SK-N-SH treated with all-trans-retinoic acid at 6 μM for 48 hours (cell line): ENCODE measurements at regions not wholly inside any gene's neighbourhood (a gene's known extent, or its start where the extent isn't known, plus 50 kb on each side); places are given as distances from the start of the nearest gene placed in this dataset.

Experiments used
- ATAC-seq: fragments of 200-7000 bp; cut with Tn5 transposase; 3 replicates; pipeline ENCODE4 v1.9.1; 2020; ENCODE audit warnings: mild to moderate bottlenecking, moderate library complexity
- ARNTL ChIP-seq: fragments of 450-650 bp; formaldehyde crosslinking; IDR thresholded peaks from 2 replicates; pipeline ENCODE4 v1.5.0; 2020; ENCODE audit warnings: low read depth, mild to moderate bottlenecking, moderate library complexity, borderline replicate concordance
- BACH2 ChIP-seq: fragments of 250-450 bp; sonication (Bioruptor Pico); IDR thresholded peaks from 2 replicates; pipeline ENCODE4 v1.9.0; 2021; ENCODE audit warnings: mild to moderate bottlenecking, borderline replicate concordance
- CSDC2 ChIP-seq: fragments of 250-450 bp; sonication (Bioruptor Pico); IDR thresholded peaks from 2 replicates; pipeline ENCODE4 v1.5.0; 2020; ENCODE audit warnings: mild to moderate bottlenecking, moderate library complexity
- CSRNP3 ChIP-seq: fragments of 250-450 bp; sonication (Bioruptor Pico); IDR thresholded peaks from 2 replicates; pipeline ENCODE4 v1.5.1; 2021; ENCODE audit warnings: mild to moderate bottlenecking, moderate library complexity
- ESRRG ChIP-seq: fragments of 250-450 bp; sonication (Bioruptor Pico); IDR thresholded peaks from 2 replicates; pipeline ENCODE4 v1.6.1; 2021; ENCODE audit warnings: mild to moderate bottlenecking
- GLIS3 ChIP-seq: fragments of 250-450 bp; sonication (Bioruptor Pico); IDR thresholded peaks from 2 replicates; pipeline ENCODE4 v1.5.0; 2020; ENCODE audit warnings: mild to moderate bottlenecking, moderate library complexity
- ISL1 ChIP-seq: fragments of 250-450 bp; sonication (Bioruptor Pico); IDR thresholded peaks from 2 replicates; pipeline ENCODE4 v2.1.2; 2022; ENCODE audit warnings: mild to moderate bottlenecking, moderate library complexity
- OSR1 ChIP-seq: fragments of 250-450 bp; sonication (Bioruptor Pico); IDR thresholded peaks from 2 replicates; pipeline ENCODE4 v1.8.0; 2022; ENCODE audit warnings: moderate library complexity, mild to moderate bottlenecking, inconsistent platforms
- PATZ1 ChIP-seq: fragments of 250-450 bp; sonication (Bioruptor Pico); IDR thresholded peaks from 2 replicates; pipeline ENCODE4 v1.8.0; 2020; ENCODE audit warnings: mild to moderate bottlenecking, moderate library complexity, borderline replicate concordance
- PPARA ChIP-seq: fragments of 250-450 bp; sonication (Bioruptor Pico); IDR thresholded peaks from 2 replicates; pipeline ENCODE4 v1.5.0; 2020; ENCODE audit warnings: mild to moderate bottlenecking, borderline replicate concordance
- RARB ChIP-seq: fragments of 250-450 bp; sonication (Bioruptor Pico); IDR thresholded peaks from 2 replicates; pipeline ENCODE4 v1.8.0; 2021; ENCODE audit warnings: mild to moderate bottlenecking, moderate library complexity
- SNAI2 ChIP-seq: fragments of 250-450 bp; sonication (Bioruptor Pico); IDR thresholded peaks from 2 replicates; pipeline ENCODE4 v1.5.0; 2020; ENCODE audit warnings: mild to moderate bottlenecking, moderate library complexity
- TCF4 ChIP-seq: fragments of 250-450 bp; sonication (Bioruptor Pico); IDR thresholded peaks from 2 replicates; pipeline ENCODE4 v1.8.0; 2021; ENCODE audit warnings: mild to moderate bottlenecking, moderate library complexity, borderline replicate concordance
- TOX ChIP-seq: fragments of 250-450 bp; sonication (Bioruptor Pico); IDR thresholded peaks from 2 replicates; pipeline ENCODE4 v1.8.0; 2021; ENCODE audit warnings: mild to moderate bottlenecking, moderate library complexity, borderline replicate concordance
- ZC3H10 ChIP-seq: fragments of 250-450 bp; sonication (Bioruptor Pico); IDR thresholded peaks from 2 replicates; pipeline ENCODE4 v1.5.1; 2021; ENCODE audit warnings: mild to moderate bottlenecking, moderate library complexity
- ZFP3 ChIP-seq: fragments of 250-450 bp; sonication (Bioruptor Pico); IDR thresholded peaks from 2 replicates; pipeline ENCODE4 v1.5.0; 2020; ENCODE audit warnings: mild to moderate bottlenecking, moderate library complexity
- ZFP30 ChIP-seq: fragments of 450-650 bp; formaldehyde crosslinking; IDR thresholded peaks from 2 replicates; pipeline ENCODE4 v1.5.0; 2022; ENCODE audit warnings: mild to moderate bottlenecking, moderate library complexity
- ZNF565 ChIP-seq: fragments of 450-650 bp; formaldehyde crosslinking; conservative IDR thresholded peaks from 2 replicates; pipeline ENCODE4 v1.5.0; 2020; ENCODE audit warnings: low read depth, mild to moderate bottlenecking, moderate library complexity
- ZNF70 ChIP-seq: fragments of 450-650 bp; formaldehyde crosslinking; IDR thresholded peaks from 2 replicates; pipeline ENCODE4 v1.5.0; 2020; ENCODE audit warnings: mild to moderate bottlenecking, moderate library complexity
- ZNF8 ChIP-seq: fragments of 450-650 bp; formaldehyde crosslinking; IDR thresholded peaks from 2 replicates; pipeline ENCODE4 v1.5.0; 2020; ENCODE audit warnings: mild to moderate bottlenecking, moderate library complexity
- TF ChIP-seq, protein P1 (sequence below): fragments of 250-450 bp; sonication (Bioruptor Pico); IDR thresholded peaks from 2 replicates; pipeline ENCODE4 v1.5.1; 2020; ENCODE audit warnings: low read depth, mild to moderate bottlenecking, moderate library complexity
- TF ChIP-seq, protein P2 (sequence below): fragments of 250-450 bp; sonication (Bioruptor Pico); IDR thresholded peaks from 2 replicates; pipeline ENCODE4 v1.8.0; 2021; ENCODE audit warnings: low read depth, mild to moderate bottlenecking, moderate library complexity, borderline replicate concordance
- TF ChIP-seq, protein P3 (sequence below): fragments of 250-450 bp; sonication (Bioruptor Pico); IDR thresholded peaks from 2 replicates; pipeline ENCODE4 v1.5.0; 2020; ENCODE audit warnings: mild to moderate bottlenecking, moderate library complexity

DNA sequence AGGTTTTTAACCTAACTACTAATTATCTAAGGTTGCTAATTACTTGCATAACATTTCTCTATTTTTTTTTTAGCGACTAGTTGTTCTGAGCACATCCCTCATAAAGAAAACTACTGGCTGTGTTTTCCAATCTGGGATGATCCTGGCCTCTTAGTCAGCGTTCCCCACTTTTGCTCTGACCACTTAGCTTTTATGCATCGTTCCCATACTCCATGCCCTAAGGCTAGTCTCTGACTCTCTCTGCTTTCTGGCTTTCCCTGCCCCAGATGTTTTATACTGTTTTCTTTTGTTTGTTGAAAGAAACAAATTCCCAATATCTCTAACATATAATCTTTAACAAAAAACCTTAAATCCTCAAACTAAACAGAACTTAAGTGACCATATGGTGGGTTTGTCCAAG, 217.9 kb downstream of the SPATA31D1 start:
- no peak for ATAC-seq
- TF ChIP-seq CSDC2 (CRISPR knock-in tag) (no peak), TCF4 (CRISPR knock-in tag) (no peak), ZNF70 (CRISPR knock-in tag) (no peak), ISL1 (no peak), OSR1 (CRISPR knock-in tag) (no peak), TOX (CRISPR knock-in tag) (no peak), PPARA (CRISPR knock-in tag) (no peak), ZFP30 (no peak), CSRNP3 (no peak), SNAI2 (CRISPR knock-in tag) (no peak), ZC3H10 (no peak), ZNF565 (CRISPR knock-in tag) (no peak), GLIS3 (CRISPR knock-in tag) (no peak), ZFP3 (CRISPR knock-in tag) (no peak)
- TF ChIP-seq, protein P1, sequence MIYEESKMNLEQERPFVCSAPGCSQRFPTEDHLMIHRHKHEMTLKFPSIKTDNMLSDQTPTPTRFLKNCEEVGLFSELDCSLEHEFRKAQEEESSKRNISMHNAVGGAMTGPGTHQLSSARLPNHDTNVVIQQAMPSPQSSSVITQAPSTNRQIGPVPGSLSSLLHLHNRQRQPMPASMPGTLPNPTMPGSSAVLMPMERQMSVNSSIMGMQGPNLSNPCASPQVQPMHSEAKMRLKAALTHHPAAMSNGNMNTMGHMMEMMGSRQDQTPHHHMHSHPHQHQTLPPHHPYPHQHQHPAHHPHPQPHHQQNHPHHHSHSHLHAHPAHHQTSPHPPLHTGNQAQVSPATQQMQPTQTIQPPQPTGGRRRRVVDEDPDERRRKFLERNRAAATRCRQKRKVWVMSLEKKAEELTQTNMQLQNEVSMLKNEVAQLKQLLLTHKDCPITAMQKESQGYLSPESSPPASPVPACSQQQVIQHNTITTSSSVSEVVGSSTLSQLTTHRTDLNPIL (CRISPR knock-in tag), result no peak
- TF ChIP-seq, all 23 proteins: peak for 0

DNA sequence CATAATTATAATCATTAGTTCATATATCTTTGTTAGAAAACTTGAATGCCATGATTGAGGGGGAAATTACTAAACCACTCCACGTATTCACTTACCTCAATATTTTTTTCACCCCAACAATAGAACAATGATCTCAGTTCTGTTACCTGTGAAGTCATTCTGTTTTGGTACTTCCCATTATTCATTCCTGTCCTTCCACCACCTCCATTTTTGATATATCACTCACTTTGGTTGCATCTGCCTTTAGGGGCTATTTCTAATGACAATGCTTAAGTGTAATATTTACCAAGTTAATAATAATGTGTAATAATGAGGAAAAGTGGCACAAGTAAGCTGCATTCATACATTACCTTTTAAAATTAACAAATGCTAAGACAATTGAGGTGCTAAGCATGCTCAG, 218.4 kb downstream of the SPATA31D1 start:
- no peak for ATAC-seq
- TF ChIP-seq RARB (CRISPR knock-in tag) (no peak), GLIS3 (CRISPR knock-in tag) (no peak), ARNTL (CRISPR knock-in tag) (no peak), ESRRG (CRISPR knock-in tag) (no peak)
- TF ChIP-seq, protein P2, sequence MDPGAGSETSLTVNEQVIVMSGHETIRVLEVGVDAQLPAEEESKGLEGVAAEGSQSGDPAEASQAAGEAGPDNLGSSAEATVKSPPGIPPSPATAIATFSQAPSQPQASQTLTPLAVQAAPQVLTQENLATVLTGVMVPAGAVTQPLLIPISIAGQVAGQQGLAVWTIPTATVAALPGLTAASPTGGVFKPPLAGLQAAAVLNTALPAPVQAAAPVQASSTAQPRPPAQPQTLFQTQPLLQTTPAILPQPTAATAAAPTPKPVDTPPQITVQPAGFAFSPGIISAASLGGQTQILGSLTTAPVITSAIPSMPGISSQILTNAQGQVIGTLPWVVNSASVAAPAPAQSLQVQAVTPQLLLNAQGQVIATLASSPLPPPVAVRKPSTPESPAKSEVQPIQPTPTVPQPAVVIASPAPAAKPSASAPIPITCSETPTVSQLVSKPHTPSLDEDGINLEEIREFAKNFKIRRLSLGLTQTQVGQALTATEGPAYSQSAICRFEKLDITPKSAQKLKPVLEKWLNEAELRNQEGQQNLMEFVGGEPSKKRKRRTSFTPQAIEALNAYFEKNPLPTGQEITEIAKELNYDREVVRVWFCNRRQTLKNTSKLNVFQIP (CRISPR knock-in tag), result no peak

GRCh38 chr9:82208741-82209450, 220.3 kb downstream of the SPATA31D1 start:
- no peak for TF ChIP-seq ZFP30
- no peak for TF ChIP-seq CSRNP3
- TF ChIP-seq ARNTL (CRISPR knock-in tag), result no peak
- no peak for TF ChIP-seq PATZ1 (CRISPR knock-in tag)
- TF ChIP-seq, all 23 proteins: peak for 0

DNA sequence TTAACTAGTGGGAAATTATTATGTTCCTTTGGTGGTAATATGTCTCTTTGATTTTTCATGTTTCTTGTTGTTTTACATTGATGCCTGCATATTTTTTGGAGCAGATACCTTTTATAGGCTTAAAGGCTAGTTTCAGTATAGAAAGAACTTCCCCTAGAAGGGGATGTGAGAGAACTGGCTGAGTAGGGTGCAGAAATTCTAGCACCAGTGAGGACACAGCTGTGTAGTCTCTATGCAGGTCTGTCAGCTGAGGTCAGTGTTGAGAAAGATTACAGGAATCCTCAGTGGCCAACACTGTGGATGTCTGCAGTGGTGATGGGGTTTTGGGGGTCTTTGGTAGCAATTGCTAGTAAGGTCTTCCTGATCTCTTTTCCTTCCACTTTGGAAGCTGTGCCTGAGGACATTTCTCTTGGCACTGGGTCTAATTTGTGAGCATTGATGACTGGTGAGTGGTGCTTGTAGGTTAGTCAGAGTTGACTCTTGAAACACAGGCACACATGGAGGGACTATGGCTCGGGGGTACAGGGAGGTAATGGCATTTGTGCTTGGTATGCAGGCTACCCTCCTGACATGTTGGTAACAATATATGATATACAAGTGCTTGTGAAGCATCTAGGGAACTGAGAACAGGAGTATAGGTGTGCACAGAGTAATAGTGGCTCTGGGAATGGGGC, 221.4 kb downstream of the SPATA31D1 start:
- ATAC-seq, result no peak
- TF ChIP-seq ZNF8 (CRISPR knock-in tag) (no peak), GLIS3 (CRISPR knock-in tag) (no peak), PPARA (CRISPR knock-in tag) (no peak), ESRRG (CRISPR knock-in tag) (no peak), ZNF70 (CRISPR knock-in tag) (no peak), BACH2 (CRISPR knock-in tag) (no peak), RARB (CRISPR knock-in tag) (no peak), CSDC2 (CRISPR knock-in tag) (no peak), TCF4 (CRISPR knock-in tag) (no peak), OSR1 (CRISPR knock-in tag) (no peak), ZNF565 (CRISPR knock-in tag) (no peak), SNAI2 (CRISPR knock-in tag) (no peak)
- TF ChIP-seq, protein P3, sequence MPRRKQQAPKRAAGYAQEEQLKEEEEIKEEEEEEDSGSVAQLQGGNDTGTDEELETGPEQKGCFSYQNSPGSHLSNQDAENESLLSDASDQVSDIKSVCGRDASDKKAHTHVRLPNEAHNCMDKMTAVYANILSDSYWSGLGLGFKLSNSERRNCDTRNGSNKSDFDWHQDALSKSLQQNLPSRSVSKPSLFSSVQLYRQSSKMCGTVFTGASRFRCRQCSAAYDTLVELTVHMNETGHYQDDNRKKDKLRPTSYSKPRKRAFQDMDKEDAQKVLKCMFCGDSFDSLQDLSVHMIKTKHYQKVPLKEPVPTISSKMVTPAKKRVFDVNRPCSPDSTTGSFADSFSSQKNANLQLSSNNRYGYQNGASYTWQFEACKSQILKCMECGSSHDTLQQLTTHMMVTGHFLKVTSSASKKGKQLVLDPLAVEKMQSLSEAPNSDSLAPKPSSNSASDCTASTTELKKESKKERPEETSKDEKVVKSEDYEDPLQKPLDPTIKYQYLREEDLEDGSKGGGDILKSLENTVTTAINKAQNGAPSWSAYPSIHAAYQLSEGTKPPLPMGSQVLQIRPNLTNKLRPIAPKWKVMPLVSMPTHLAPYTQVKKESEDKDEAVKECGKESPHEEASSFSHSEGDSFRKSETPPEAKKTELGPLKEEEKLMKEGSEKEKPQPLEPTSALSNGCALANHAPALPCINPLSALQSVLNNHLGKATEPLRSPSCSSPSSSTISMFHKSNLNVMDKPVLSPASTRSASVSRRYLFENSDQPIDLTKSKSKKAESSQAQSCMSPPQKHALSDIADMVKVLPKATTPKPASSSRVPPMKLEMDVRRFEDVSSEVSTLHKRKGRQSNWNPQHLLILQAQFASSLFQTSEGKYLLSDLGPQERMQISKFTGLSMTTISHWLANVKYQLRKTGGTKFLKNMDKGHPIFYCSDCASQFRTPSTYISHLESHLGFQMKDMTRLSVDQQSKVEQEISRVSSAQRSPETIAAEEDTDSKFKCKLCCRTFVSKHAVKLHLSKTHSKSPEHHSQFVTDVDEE (CRISPR knock-in tag), result no peak

More at GRCh38 chr9:82208741-82209450, 220.3 kb downstream of the SPATA31D1 start:
- ATAC-seq, result no peak
